Upper lobe of left lung (tissue), 6 donors: ENCODE measurements at regions not wholly inside any gene's neighbourhood (a gene's known extent, or its start where the extent isn't known, plus 50 kb on each side); places are given as distances from the start of the nearest gene placed in this dataset.

Experiments
- ATAC-seq, 2 donors: fragments of 200-7000 bp; cut with Tn5 transposase; one replicate each; pipeline ENCODE4 v1.9.1; 2022; ENCODE audit warnings: mild to moderate bottlenecking in 2 of 2, moderate library complexity in 2 of 2; ENCODE audit not compliant: low FRiP score in 2 of 2
- DNase-seq, 2 donors: peaks; one replicate each; pipeline ENCODE4 v3.0.0-alpha.2; 2019 to 2020
- H3K27ac ChIP-seq, 4 donors: fragments of 200-600 bp; sonication (generic); one replicate each; pipeline ENCODE4 v1.5.1; 2016 to 2019
- H3K27me3 ChIP-seq, 4 donors: fragments of 200-600 bp; sonication (generic); one replicate each; pipeline ENCODE4 v1.5.1; 2017 to 2019
- H3K36me3 ChIP-seq, 4 donors: fragments of 200-600 bp; sonication (generic); one replicate each; pipeline ENCODE4 v1.5.1; 2016 to 2019
- H3K4me1 ChIP-seq, 4 donors: fragments of 200-600 bp; sonication (generic); one replicate each; pipeline ENCODE4 v1.5.1; 2018 to 2019
- H3K4me3 ChIP-seq, 4 donors: fragments of 200-600 bp; sonication (generic); one replicate each; pipeline ENCODE4 v1.5.1; 2017 to 2019; ENCODE audit warnings: mild to moderate bottlenecking in 2 of 4, moderate library complexity in 1 of 4
- H3K9me3 ChIP-seq, 4 donors: fragments of 200-600 bp; sonication (generic); one replicate each; pipeline ENCODE4 v1.5.1; 2018 to 2019
- CTCF ChIP-seq, 6 experiments: fragments of 450-650 bp in 4 of 6; fragments of 200-600 bp in 2 of 6; sonication (generic) in 2 of 6; IDR thresholded peaks; one replicate each; pipeline ENCODE4 v1.5.1; 2016 to 2019; ENCODE audit warnings: antibody characterized with exemption in 6 of 6
- EP300 ChIP-seq, 4 donors: sonication (generic); formaldehyde crosslinking; IDR thresholded peaks; one replicate each; pipeline ENCODE4 v1.5.1; 2017; ENCODE audit warnings: antibody characterized with exemption in 4 of 4, control low read depth in 2 of 4
- POLR2A ChIP-seq, 4 donors: fragments of 450-650 bp; IDR thresholded peaks; one replicate each; pipeline ENCODE4 v1.5.1; 2016 to 2017; ENCODE audit warnings: antibody characterized with exemption in 4 of 4, mild to moderate bottlenecking in 2 of 4
- POLR2AphosphoS5 ChIP-seq, 2 donors: sonication (generic); formaldehyde crosslinking; IDR thresholded peaks; one replicate each; pipeline ENCODE4 v1.5.1; 2017; ENCODE audit warnings: antibody characterized with exemption in 2 of 2
- WGBS, 2 donors: methylation state at CpG; one replicate each; pipeline ENCODE4 v1.1.5; 2017 to 2018; 5-methylcytosine and 5-hydroxymethylcytosine counted together
- donor health status: DM: no; HTN: no; CAD: no; lungs with moderate emphysema.
- donor health status: DM: no; HTN: yes; CAD: no; lungs with severe emphysema.

DNA sequence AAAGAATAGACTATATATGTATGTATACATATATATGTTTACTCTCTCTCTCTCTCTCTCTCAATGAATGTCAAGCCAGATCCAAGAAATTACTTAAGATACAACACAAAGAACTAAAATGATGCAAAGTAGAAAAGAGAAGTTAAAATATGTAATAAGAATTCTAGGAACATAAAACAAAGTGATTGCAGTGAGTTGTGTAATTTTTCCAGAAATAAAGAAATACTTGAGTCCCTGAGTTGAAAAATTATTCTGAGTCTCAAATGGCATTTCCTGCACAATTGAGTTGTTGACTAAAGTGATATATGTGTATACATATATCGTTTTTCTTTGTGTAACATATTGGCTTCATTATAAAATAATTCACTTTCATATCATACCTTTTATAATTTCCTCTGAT is 262.4 kb downstream of the INSIG2 start:
- Histone ChIP-seq H3K36me3 (no peaks in the 10 kb centered on the region), H3K4me3 (no peak overlapping the region), H3K27me3 (no peaks in the 10 kb centered on the region), H3K4me1 (no peaks in the 10 kb centered on the region), H3K9me3 (no peaks in the 10 kb centered on the region), H3K27ac (no peak overlapping the region)
- WGBS, 2 donors = 44 to 66% methylated on average over 1 of the region's 1 CpG
- DNase-seq (no peak), ATAC-seq (no peak)
- TF ChIP-seq CTCF (IDR thresholded peaks at IDR 0.05) (no peak), EP300 (IDR thresholded peaks at IDR 0.05) (no peak), POLR2A (IDR thresholded peaks at IDR 0.05) (no peak), POLR2AphosphoS5 (IDR thresholded peaks at IDR 0.05) (no peak)

DNA sequence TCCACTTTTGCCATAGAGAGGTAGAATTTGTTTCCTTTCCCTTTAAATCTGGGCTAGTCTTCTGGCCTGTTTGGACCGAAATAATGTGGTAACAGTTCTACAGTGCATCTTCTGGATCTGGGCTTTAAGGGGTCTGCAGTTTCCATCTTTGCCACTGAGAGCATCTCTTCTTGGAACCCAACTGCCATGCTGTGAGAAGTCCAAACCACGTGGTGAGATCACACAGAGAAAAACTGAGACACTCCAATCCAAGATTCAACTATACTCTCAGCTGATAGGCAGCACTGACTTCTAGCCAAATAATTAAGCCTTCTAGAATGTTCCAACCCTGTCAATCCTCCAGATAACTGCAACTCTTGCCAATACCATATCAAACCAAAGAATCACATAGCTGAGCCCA is 261.1 kb downstream of the INSIG2 start:
- H3K4me1 ChIP-seq = no peaks in the 10 kb centered on the region
- H3K4me3 ChIP-seq = no peak overlapping the region
- no peaks in the 10 kb centered on the region for H3K36me3 ChIP-seq
- H3K27ac ChIP-seq = no peak overlapping the region
- no peaks in the 10 kb centered on the region for H3K9me3 ChIP-seq
- no peak for ATAC-seq
- WGBS, 2 donors = 84 to 88% methylated on average over 2 of the region's 2 CpGs
- no peak for DNase-seq
- TF ChIP-seq POLR2AphosphoS5 (IDR thresholded peaks at IDR 0.05) (no peak), CTCF (IDR thresholded peaks at IDR 0.05) (no peak)
- no peaks in the 10 kb centered on the region for H3K27me3 ChIP-seq

DNA sequence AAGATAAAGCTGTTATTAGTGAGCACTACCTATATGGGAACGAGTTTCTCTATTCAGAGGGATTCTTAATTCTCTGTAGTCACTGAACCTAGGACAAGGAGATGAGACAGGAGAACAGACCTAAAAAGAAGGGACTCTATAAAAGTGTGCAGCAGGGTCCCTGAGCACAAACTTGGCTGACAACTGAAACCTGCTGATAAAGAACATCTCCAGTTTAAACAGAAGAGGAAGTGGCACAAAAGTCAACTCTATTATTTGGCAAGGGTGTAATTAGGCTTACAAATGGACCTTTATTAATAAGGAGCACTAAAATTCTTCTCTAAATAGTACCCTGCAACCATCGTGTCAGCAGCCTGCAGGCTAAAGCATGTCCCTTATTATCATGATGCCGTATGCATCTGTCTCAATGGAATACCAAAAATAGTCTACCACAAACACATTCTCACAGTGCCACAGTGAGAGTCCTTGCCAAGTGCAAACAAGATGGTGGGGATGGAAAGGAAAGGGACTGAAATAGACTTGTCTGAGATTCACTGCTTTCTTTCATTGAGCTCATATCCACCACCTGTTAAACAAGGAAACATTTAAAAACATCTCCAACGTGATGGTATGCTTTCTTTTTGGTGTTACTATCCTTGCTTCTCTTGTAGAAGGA is 260.2 kb downstream of the INSIG2 start:
- no peak overlapping the region for H3K4me3 ChIP-seq
- DNase-seq (no peak), ATAC-seq (no peak)
- TF ChIP-seq POLR2A (IDR thresholded peaks at IDR 0.05) (no peak), POLR2AphosphoS5 (IDR thresholded peaks at IDR 0.05) (no peak), EP300 (IDR thresholded peaks at IDR 0.05) (no peak), CTCF (IDR thresholded peaks at IDR 0.05) (no peak)
- H3K9me3 ChIP-seq = no peaks in the 10 kb centered on the region
- H3K27ac ChIP-seq = no peak overlapping the region
- no peaks in the 10 kb centered on the region for H3K4me1 ChIP-seq
- 62 to 72% methylated on average over 4 of the region's 4 CpGs for whole genome bisulfite sequencing, 2 donors
- H3K27me3 ChIP-seq = no peaks in the 10 kb centered on the region
- H3K36me3 ChIP-seq = no peaks in the 10 kb centered on the region

GRCh38 chr2:118345465-118345864 is 257.2 kb downstream of the INSIG2 start:
- Histone ChIP-seq H3K4me3 (no peak overlapping the region), H3K4me1 (no peaks in the 10 kb centered on the region), H3K27me3 (no peaks in the 10 kb centered on the region), H3K9me3 (no peaks in the 10 kb centered on the region), H3K27ac (no peak overlapping the region), H3K36me3 (no peaks in the 10 kb centered on the region)
- 66 to 74% methylated on average over 3 of the region's 3 CpGs for WGBS, 2 donors
- DNase-seq = no peak
- TF ChIP-seq EP300 (IDR thresholded peaks at IDR 0.05) = no peak
- TF ChIP-seq CTCF (IDR thresholded peaks at IDR 0.05) = no peak
- no peak for TF ChIP-seq POLR2A (IDR thresholded peaks at IDR 0.05)
- TF ChIP-seq POLR2AphosphoS5 (IDR thresholded peaks at IDR 0.05) = no peak
- no peak for ATAC-seq

DNA sequence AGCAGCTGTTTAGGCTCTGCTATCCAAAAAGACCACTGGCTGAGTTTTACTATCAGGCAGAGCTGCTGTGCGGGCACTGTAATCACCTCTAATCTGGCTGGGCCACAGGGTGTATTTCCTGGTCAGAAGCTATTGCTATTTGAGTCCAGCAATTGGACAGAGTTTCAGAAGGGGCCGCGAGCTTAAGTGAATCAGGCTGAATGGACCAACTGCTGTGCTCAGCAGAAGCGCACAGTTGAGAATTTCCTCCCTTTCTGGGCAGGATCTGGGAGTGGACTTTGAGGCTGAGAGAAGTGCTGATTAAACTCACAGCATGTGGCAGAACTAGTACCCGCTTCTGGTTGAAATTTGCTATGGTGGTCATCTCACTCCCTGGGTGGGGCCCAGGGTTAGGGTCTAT is 251.8 kb downstream of the INSIG2 start:
- H3K9me3 ChIP-seq = peaks cover 0 to 12% (median 3%) of the 10 kb centered on the region in 4 donors
- no peak overlapping the region for H3K4me3 ChIP-seq
- no peaks in the 10 kb centered on the region for H3K36me3 ChIP-seq
- H3K27ac ChIP-seq = no peak overlapping the region
- 89 to 91% methylated on average over 4 to 5 of the region's 5 CpGs for WGBS, 2 donors
- ATAC-seq = no peak
- H3K4me1 ChIP-seq = no peaks in the 10 kb centered on the region
- H3K27me3 ChIP-seq = no peaks in the 10 kb centered on the region
- no peak for DNase-seq
- TF ChIP-seq CTCF (IDR thresholded peaks at IDR 0.05) = no peak
- TF ChIP-seq POLR2A (IDR thresholded peaks at IDR 0.05) = no peak
- TF ChIP-seq POLR2AphosphoS5 (IDR thresholded peaks at IDR 0.05) = no peak
